Right renal pelvis (tissue), 4 donors: ENCODE measurements at regions not wholly inside any gene's neighbourhood (a gene's known extent, or its start where the extent isn't known, plus 50 kb on each side); places are given as distances from the start of the nearest gene placed in this dataset.
"Not testable (repeated sequence)": the region's sequence is repeated elsewhere in the genome, so short reads cannot be mapped to it uniquely, and the experiment has no call there.

Experiments
- DNase-seq, 4 donors: peaks; one replicate each; pipeline ENCODE4 v3.0.0-alpha.2; 2013; ENCODE audit warnings: low read depth in 4 of 4, low spot score in 3 of 4, missing footprints in 1 of 4

- DNase-seq, result no peak
Observed at GRCh38 chrX:109782994-109783700, 50.1 kb upstream of the ACSL4 start.

- DNase-seq, result no peak
Observed at GRCh38 chrX:109783701-109784079, 50.6 kb upstream of the ACSL4 start.

GRCh38 chrX:109785053-109785452 lies 52.0 kb upstream of the ACSL4 start:
- no peak for DNase-seq

GRCh38 chrX:109790511-109790910 lies 57.5 kb upstream of the ACSL4 start:
- not testable (repeated sequence) for DNase-seq

GRCh38 chrX:109793191-109793590 lies 60.1 kb upstream of the ACSL4 start:
- DNase-seq, result no peak

GRCh38 chrX:109795682-109796081 lies 62.6 kb upstream of the ACSL4 start:
- no peak for DNase-seq

GRCh38 chrX:109797311-109797975 lies 64.4 kb upstream of the ACSL4 start:
- no peak for DNase-seq

GRCh38 chrX:109812236-109812635 lies 79.2 kb upstream of the ACSL4 start:
- no peak for DNase-seq

GRCh38 chrX:109813236-109813635 lies 80.2 kb upstream of the ACSL4 start:
- no peak for DNase-seq

- DNase-seq, result no peak
Observed at GRCh38 chrX:109818976-109819375, 85.9 kb upstream of the ACSL4 start.

- no peak for DNase-seq
Observed at GRCh38 chrX:109822861-109823260, 89.8 kb upstream of the ACSL4 start.

- no peak for DNase-seq
Observed at GRCh38 chrX:109826954-109827708, 94.1 kb upstream of the ACSL4 start.

GRCh38 chrX:109827772-109828171 lies 94.7 kb upstream of the ACSL4 start:
- no peak for DNase-seq

GRCh38 chrX:109830157-109830703 lies 97.2 kb upstream of the ACSL4 start:
- DNase-seq, result no peak

GRCh38 chrX:109830704-109831206 lies 97.7 kb upstream of the ACSL4 start:
- no peak for DNase-seq

- no peak for DNase-seq
Observed at GRCh38 chrX:109831326-109831985, 98.4 kb upstream of the ACSL4 start.

- DNase-seq, result no peak
Observed at GRCh38 chrX:109839694-109840567, 106.9 kb upstream of the ACSL4 start.

- DNase-seq, result no peak
Observed at GRCh38 chrX:109840585-109840984, 107.5 kb upstream of the ACSL4 start.

- DNase-seq, result no peak
Observed at GRCh38 chrX:109841257-109841656, 108.2 kb upstream of the ACSL4 start.
